Heart left ventricle (tissue), 16 donors: ENCODE measurements at regions not wholly inside any gene's neighbourhood (a gene's known extent, or its start where the extent isn't known, plus 50 kb on each side); places are given as distances from the start of the nearest gene placed in this dataset.

Experiments used
- ATAC-seq, 4 donors: fragments of 200-7000 bp; cut with Tn5 transposase; one replicate each; pipeline ENCODE4 v1.9.1; 2020 to 2022; ENCODE audit warnings: moderate library complexity in 4 of 4, mild to moderate bottlenecking in 3 of 4, moderate number of reproducible peaks in 1 of 4
- DNase-seq, 5 donors: peaks; one replicate each; pipeline ENCODE4 v3.0.0-alpha.2; 2020
- H3K27ac ChIP-seq, 12 donors: fragments of 200-600 bp; sonication (generic) in 4 of 12; one replicate each; pipeline versions ENCODE4 v1.5.0 to v1.8.0; 2016 to 2022; ENCODE audit warnings: mild to moderate bottlenecking in 2 of 12
- H3K27me3 ChIP-seq, 9 donors: fragments of 200-600 bp; sonication (generic) in 2 of 9; one replicate each; pipeline versions ENCODE4 v1.5.1 to v1.8.0; 2016 to 2022; ENCODE audit warnings: mild to moderate bottlenecking in 3 of 9
- H3K36me3 ChIP-seq, 9 donors: fragments of 200-600 bp; sonication (generic) in 2 of 9; one replicate each; pipeline versions ENCODE4 v1.5.0 to v1.8.0; 2018 to 2022; ENCODE audit warnings: mild to moderate bottlenecking in 2 of 9
- H3K4me1 ChIP-seq, 12 donors: fragments of 200-600 bp; sonication (generic) in 4 of 12; one replicate each; pipeline versions ENCODE4 v1.5.0 to v1.8.0; 2016 to 2022; ENCODE audit warnings: mild to moderate bottlenecking in 3 of 12
- H3K4me3 ChIP-seq, 12 donors: fragments of 200-600 bp; sonication (generic) in 4 of 12; one replicate each; pipeline versions ENCODE4 v1.5.0 to v1.8.0; 2017 to 2022; ENCODE audit warnings: mild to moderate bottlenecking in 9 of 12, moderate library complexity in 4 of 12
- H3K9me3 ChIP-seq, 12 donors: fragments of 200-600 bp; sonication (generic) in 4 of 12; one replicate each; pipeline versions ENCODE4 v1.5.0 to v1.8.0; 2016 to 2022; ENCODE audit warnings: mild to moderate bottlenecking in 1 of 12
- CTCF ChIP-seq, 12 donors: fragments of 200-600 bp; sonication (generic) in 4 of 12; IDR thresholded peaks; one replicate each; pipeline versions ENCODE4 v1.5.0 to v1.8.0; 2018 to 2022; ENCODE audit warnings: antibody characterized with exemption in 12 of 12, mild to moderate bottlenecking in 5 of 12
- POLR2A ChIP-seq, 2 donors: fragments of 450-650 bp; IDR thresholded peaks; one replicate each; pipeline ENCODE4 v1.6.1; 2017; ENCODE audit warnings: antibody characterized with exemption in 2 of 2, mild to moderate bottlenecking in 2 of 2, moderate library complexity in 2 of 2
- WGBS, 4 donors: extraction: QIAGEN DNeasy Blood & Tissue Kit in 2 of 4; methylation state at CpG; one replicate each; pipeline versions ENCODE4 v1.1.5 to v1.1.7; 2013 to 2018; 5-methylcytosine and 5-hydroxymethylcytosine counted together
- intact Hi-C, 10 donors: fragments of 100-400 bp; cut with DNase I; formaldehyde crosslinking; loops; one replicate each; pipeline versions ENCODE4 v1.11.1 to v1.14.2; 2022
- donor health status: ischemic (EF 13 %, LVEDD 7.1; RV severe dilation, severe dysfunction).
- donor health status: healthy with polysubstance abuse.
- donor health status: DM: no; HTN: yes; CAD: no.
- donor health status: DM: no; HTN: no; CAD: no.
- donor health status: ischemic (EF 25% LVEDD 6.9; RV normal size, moderate dysfunction).
- donor health status: ischemic (EF 25% LVEDD 5.7; RV mildly dilated, moderate dysfunction).
- donor health status: healthy.
- donor health status: DM: yes; HTN: yes; CAD: no.
- donor health status: ischemic (EF 35%, LVEDD 5.7; RV mildly dilated, moderate dysfunction).
- donor health status: nonischemic (EF 11% LVEDD 7.7; RV severe dilation, severe dysfunction).
- donor health status: DM: yes; HTN: yes; CAD: no.
- donor health status: PGD.
- donor health status: ischemic (EF 29% LVEDD 5.4; RV normal size, mild dysfunction).
- donor health status: nonischemic (EF 23%, LVEDD 6.1; RV moderate dilation, normal function).

- Histone ChIP-seq H3K9me3 (no peaks in the 10 kb centered on the region), H3K4me3 (no peak overlapping the region), H3K36me3 (no peaks in the 10 kb centered on the region), H3K27me3 (peaks cover 0 to 3% (median 0%) of the 10 kb centered on the region in 9 donors), H3K27ac (no peak overlapping the region), H3K4me1 (peaks cover 0 to 8% (median 0%) of the 10 kb centered on the region in 12 donors)
- 86 to 94% (median 93%) methylated on average over 3 of the region's 3 CpGs for WGBS, 4 donors
- DNase-seq (no peak), ATAC-seq (no peak)
- TF ChIP-seq CTCF (IDR thresholded peaks at IDR 0.05), result no peak
- no peak for TF ChIP-seq POLR2A (IDR thresholded peaks at IDR 0.05)
- intact Hi-C loops, result no loop called here
Observed at GRCh38 chr14:58721723-58722122, 84.0 kb downstream of the DACT1 start.

GRCh38 chr14:58722441-58722840, 84.7 kb downstream of the DACT1 start:
- DNase-seq (no peak), ATAC-seq (no peak)
- Histone ChIP-seq H3K9me3 (no peaks in the 10 kb centered on the region), H3K27me3 (peaks cover 0 to 3% (median 0%) of the 10 kb centered on the region in 9 donors), H3K4me3 (no peak overlapping the region), H3K27ac (no peak overlapping the region), H3K36me3 (no peaks in the 10 kb centered on the region), H3K4me1 (peaks cover 0 to 6% (median 0%) of the 10 kb centered on the region in 12 donors)
- no peak for TF ChIP-seq CTCF (IDR thresholded peaks at IDR 0.05)
- no peak for TF ChIP-seq POLR2A (IDR thresholded peaks at IDR 0.05)
- WGBS, 4 donors, result 68 to 74% (median 73%) methylated on average over 4 of the region's 4 CpGs
- intact Hi-C loops, result no loop called here

DNA sequence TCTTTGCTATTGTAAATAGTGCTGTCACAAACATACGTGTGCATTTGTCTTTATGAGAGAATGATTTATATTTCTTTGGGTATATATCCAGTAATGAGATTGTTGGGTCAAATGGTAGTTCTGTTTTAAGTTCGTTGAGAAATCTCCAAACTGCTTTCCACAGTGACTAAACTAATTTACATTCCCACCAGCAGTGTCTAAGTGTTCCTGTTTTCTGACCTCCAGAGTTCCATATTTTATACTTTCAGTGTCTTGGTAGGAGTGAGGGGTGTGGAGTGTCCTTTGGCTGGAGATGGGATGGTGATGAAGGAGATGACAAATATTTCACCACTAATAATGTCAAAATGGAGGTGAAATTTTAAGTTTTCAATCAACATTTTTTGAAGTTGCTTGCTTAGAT, 86.4 kb downstream of the DACT1 start:
- DNase-seq, result no peak
- ATAC-seq, result no peak
- peaks cover 0 to 3% (median 0%) of the 10 kb centered on the region in 9 donors for H3K27me3 ChIP-seq
- no peak overlapping the region for H3K27ac ChIP-seq
- H3K9me3 ChIP-seq, result no peaks in the 10 kb centered on the region
- H3K4me1 ChIP-seq, result peaks cover 0 to 6% (median 0%) of the 10 kb centered on the region in 12 donors
- intact Hi-C loops, result no loop called here
- H3K4me3 ChIP-seq, result no peak overlapping the region
- TF ChIP-seq POLR2A (IDR thresholded peaks at IDR 0.05) (no peak), CTCF (IDR thresholded peaks at IDR 0.05) (no peak)
- 74 to 85% (median 76%) methylated on average over 2 of the region's 2 CpGs for WGBS, 4 donors
- H3K36me3 ChIP-seq, result no peaks in the 10 kb centered on the region

GRCh38 chr14:58724702-58725101, 86.9 kb downstream of the DACT1 start:
- Histone ChIP-seq H3K4me3 (no peak overlapping the region), H3K9me3 (no peaks in the 10 kb centered on the region), H3K36me3 (no peaks in the 10 kb centered on the region), H3K4me1 (peaks cover 0 to 6% (median 0%) of the 10 kb centered on the region in 12 donors), H3K27ac (no peak overlapping the region), H3K27me3 (peaks cover 0 to 3% (median 0%) of the 10 kb centered on the region in 9 donors)
- DNase-seq (no peak), ATAC-seq (no peak)
- no peak for TF ChIP-seq POLR2A (IDR thresholded peaks at IDR 0.05)
- TF ChIP-seq CTCF (IDR thresholded peaks at IDR 0.05), result no peak
- WGBS, 4 donors, result 82 to 87% (median 84%) methylated on average over 1 of the region's 1 CpG
- intact Hi-C loops, result no loop called here
